Astrocyte (in vitro differentiated cells and primary cell): ENCODE measurements at regions not wholly inside any gene's neighbourhood (a gene's known extent, or its start where the extent isn't known, plus 50 kb on each side); places are given as distances from the start of the nearest gene placed in this dataset.

Experiments
- EZH2 ChIP-seq: IDR thresholded peaks from 2 replicates; pipeline ENCODE4 v1.6.1; 2012; ENCODE audit warnings: mild to moderate bottlenecking, low read length, inconsistent platforms; ENCODE audit not compliant: insufficient read depth
- TF ChIP-seq, protein P1 (sequence below): IDR thresholded peaks from 2 replicates; pipeline ENCODE4 v1.5.1; 2011; ENCODE audit warnings: low read depth, mild to moderate bottlenecking, inconsistent platforms, low read length, moderate library complexity; ENCODE audit not compliant: insufficient read depth

DNA sequence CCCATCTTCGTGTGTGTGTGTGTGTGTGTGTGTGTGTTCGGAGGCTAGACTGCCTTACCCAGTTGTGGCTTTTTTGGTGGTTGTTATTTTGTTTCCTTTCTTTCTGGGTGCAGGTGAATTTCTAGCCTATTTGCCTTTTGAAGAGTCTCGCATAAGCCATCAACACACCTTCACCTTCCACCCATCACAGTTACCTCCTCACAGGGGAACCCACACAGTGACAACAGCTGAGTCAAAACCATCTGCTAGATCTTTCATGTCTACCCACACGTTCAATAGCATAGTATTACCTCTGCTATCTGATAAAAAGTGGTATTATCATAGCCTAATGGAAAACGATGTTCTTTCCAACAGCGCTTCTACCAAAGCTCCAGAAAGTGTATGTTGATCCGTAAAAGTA, 303.2 kb upstream of the TMTC4 start:
- TF ChIP-seq, protein P1, sequence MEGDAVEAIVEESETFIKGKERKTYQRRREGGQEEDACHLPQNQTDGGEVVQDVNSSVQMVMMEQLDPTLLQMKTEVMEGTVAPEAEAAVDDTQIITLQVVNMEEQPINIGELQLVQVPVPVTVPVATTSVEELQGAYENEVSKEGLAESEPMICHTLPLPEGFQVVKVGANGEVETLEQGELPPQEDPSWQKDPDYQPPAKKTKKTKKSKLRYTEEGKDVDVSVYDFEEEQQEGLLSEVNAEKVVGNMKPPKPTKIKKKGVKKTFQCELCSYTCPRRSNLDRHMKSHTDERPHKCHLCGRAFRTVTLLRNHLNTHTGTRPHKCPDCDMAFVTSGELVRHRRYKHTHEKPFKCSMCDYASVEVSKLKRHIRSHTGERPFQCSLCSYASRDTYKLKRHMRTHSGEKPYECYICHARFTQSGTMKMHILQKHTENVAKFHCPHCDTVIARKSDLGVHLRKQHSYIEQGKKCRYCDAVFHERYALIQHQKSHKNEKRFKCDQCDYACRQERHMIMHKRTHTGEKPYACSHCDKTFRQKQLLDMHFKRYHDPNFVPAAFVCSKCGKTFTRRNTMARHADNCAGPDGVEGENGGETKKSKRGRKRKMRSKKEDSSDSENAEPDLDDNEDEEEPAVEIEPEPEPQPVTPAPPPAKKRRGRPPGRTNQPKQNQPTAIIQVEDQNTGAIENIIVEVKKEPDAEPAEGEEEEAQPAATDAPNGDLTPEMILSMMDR: no peak
- no peak for TF ChIP-seq EZH2
